ENCODE measurements at regions not wholly inside any gene's neighbourhood (a gene's known extent, or its start where the extent isn't known, plus 50 kb on each side); places are given as distances from the start of the nearest gene placed in this dataset.

DNA sequence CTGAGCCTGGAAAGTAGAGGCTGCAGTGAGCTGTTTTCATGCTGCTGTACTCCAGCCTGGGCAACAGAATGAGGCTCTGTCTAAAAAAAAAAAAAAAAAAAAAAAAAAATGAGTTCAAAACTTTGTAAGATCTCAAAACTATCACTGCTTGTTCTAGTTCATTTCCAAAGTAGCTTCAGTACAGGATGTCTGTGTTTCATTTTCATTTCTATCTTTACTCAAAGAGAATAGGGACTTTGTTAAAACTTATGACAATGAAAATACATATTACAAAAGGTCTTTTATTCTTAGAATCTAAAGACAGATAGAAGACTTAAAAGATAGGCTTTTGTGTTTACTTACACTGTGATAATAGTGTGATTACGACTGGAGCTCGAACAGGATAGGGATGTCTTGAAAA lies 709.7 kb downstream of the ADGRL2 start:
- TF ChIP-seq, protein P1, sequence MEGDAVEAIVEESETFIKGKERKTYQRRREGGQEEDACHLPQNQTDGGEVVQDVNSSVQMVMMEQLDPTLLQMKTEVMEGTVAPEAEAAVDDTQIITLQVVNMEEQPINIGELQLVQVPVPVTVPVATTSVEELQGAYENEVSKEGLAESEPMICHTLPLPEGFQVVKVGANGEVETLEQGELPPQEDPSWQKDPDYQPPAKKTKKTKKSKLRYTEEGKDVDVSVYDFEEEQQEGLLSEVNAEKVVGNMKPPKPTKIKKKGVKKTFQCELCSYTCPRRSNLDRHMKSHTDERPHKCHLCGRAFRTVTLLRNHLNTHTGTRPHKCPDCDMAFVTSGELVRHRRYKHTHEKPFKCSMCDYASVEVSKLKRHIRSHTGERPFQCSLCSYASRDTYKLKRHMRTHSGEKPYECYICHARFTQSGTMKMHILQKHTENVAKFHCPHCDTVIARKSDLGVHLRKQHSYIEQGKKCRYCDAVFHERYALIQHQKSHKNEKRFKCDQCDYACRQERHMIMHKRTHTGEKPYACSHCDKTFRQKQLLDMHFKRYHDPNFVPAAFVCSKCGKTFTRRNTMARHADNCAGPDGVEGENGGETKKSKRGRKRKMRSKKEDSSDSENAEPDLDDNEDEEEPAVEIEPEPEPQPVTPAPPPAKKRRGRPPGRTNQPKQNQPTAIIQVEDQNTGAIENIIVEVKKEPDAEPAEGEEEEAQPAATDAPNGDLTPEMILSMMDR (IDR thresholded peaks at IDR 0.05; ENCODE audit: low read depth, low read length, poor library complexity, severe bottlenecking): no peak
- TF ChIP-seq EZH2phosphoT487 (IDR thresholded peaks at IDR 0.05; ENCODE audit: borderline replicate concordance, low read length): no peak
